ENCODE measurements at regions not wholly inside any gene's neighbourhood (a gene's known extent, or its start where the extent isn't known, plus 50 kb on each side); places are given as distances from the start of the nearest gene placed in this dataset.
"Not testable (repeated sequence)": the region's sequence is repeated elsewhere in the genome, so short reads cannot be mapped to it uniquely, and the experiment has no call there.

DNA sequence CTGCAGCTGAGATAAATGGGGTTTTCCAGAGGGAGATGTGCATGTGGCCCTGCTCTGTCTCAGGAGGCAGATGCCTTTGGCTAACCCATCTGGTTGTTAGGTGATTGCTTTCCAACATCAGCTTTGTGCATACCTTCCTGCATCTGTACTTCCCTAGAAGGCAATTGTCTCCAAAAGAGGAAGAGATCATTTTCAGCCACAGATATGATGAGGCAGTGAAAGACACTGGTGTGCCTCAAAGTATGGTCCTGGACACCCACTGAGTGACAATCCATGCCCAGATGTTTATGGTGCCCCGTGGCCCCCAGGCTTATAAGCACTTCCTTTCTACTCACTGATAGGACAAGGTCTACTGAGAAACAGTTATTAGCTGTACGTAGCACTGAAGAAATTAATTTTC is 117.5 kb upstream of the NR2F2 start:
- DNase-seq (ENCODE audit: low read depth in 1 of 2, low spot score in 1 of 2): peak in 1 of 2 experiments; percentile 10

DNA sequence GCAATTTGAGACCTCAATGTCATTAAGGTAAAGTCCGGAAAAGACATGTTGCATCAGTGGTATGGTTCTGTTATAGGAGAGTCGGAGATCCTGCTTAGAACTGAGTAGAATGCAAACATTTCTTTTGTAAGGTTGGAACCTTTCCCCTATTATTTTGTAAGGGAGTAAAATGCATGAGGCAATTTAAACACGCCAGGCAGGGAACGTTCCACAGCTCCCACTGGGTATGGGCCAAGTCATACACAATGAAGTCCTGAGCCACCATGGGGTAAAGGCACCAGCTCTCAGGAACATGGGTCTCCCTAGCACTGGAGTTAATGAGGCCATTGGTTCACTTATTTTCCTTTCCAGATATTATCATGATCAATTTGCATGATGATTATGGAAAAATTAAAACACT is 116.6 kb upstream of the NR2F2 start:
- H3K27ac ChIP-seq (replicated peaks): no peak overlapping the region
- no peaks in the 10 kb centered on the region for H3K27me3 ChIP-seq (ENCODE audit: insufficient read depth, poor library complexity, severe bottlenecking)
- DNase-seq (ENCODE audit: low read depth in 1 of 2, low spot score in 1 of 2): no peak
- TF ChIP-seq GABPA (IDR thresholded peaks at IDR 0.05; ENCODE audit: low read depth) (no peak), POLR2AphosphoS5 (IDR thresholded peaks at IDR 0.05; ENCODE audit: low read depth) (no peak), SPI1 (IDR thresholded peaks at IDR 0.05; ENCODE audit: borderline replicate concordance, low read depth) (no peak)
- TF ChIP-seq, protein P1, sequence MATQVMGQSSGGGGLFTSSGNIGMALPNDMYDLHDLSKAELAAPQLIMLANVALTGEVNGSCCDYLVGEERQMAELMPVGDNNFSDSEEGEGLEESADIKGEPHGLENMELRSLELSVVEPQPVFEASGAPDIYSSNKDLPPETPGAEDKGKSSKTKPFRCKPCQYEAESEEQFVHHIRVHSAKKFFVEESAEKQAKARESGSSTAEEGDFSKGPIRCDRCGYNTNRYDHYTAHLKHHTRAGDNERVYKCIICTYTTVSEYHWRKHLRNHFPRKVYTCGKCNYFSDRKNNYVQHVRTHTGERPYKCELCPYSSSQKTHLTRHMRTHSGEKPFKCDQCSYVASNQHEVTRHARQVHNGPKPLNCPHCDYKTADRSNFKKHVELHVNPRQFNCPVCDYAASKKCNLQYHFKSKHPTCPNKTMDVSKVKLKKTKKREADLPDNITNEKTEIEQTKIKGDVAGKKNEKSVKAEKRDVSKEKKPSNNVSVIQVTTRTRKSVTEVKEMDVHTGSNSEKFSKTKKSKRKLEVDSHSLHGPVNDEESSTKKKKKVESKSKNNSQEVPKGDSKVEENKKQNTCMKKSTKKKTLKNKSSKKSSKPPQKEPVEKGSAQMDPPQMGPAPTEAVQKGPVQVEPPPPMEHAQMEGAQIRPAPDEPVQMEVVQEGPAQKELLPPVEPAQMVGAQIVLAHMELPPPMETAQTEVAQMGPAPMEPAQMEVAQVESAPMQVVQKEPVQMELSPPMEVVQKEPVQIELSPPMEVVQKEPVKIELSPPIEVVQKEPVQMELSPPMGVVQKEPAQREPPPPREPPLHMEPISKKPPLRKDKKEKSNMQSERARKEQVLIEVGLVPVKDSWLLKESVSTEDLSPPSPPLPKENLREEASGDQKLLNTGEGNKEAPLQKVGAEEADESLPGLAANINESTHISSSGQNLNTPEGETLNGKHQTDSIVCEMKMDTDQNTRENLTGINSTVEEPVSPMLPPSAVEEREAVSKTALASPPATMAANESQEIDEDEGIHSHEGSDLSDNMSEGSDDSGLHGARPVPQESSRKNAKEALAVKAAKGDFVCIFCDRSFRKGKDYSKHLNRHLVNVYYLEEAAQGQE (IDR thresholded peaks at IDR 0.05; ENCODE audit: insufficient replicate concordance, low read depth): no peak
- TF ChIP-seq, protein P2, sequence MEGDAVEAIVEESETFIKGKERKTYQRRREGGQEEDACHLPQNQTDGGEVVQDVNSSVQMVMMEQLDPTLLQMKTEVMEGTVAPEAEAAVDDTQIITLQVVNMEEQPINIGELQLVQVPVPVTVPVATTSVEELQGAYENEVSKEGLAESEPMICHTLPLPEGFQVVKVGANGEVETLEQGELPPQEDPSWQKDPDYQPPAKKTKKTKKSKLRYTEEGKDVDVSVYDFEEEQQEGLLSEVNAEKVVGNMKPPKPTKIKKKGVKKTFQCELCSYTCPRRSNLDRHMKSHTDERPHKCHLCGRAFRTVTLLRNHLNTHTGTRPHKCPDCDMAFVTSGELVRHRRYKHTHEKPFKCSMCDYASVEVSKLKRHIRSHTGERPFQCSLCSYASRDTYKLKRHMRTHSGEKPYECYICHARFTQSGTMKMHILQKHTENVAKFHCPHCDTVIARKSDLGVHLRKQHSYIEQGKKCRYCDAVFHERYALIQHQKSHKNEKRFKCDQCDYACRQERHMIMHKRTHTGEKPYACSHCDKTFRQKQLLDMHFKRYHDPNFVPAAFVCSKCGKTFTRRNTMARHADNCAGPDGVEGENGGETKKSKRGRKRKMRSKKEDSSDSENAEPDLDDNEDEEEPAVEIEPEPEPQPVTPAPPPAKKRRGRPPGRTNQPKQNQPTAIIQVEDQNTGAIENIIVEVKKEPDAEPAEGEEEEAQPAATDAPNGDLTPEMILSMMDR (IDR thresholded peaks at IDR 0.05; ENCODE audit: insufficient read depth, low read length): no peak
- H3K4me3 ChIP-seq (replicated peaks; ENCODE audit: insufficient read depth, low read length): no peak overlapping the region

More for the DNA sequence above, 117.5 kb upstream of the NR2F2 start:
- Histone ChIP-seq H3K4me3 (replicated peaks; ENCODE audit: insufficient read depth, low read length) (no peak overlapping the region), H3K27me3 (ENCODE audit: insufficient read depth, poor library complexity, severe bottlenecking) (no peaks in the 10 kb centered on the region), H3K27ac (replicated peaks) (no peak overlapping the region)
- peak; percentile 77; the same call in 1 of the 2 replicates for TF ChIP-seq SPI1 (IDR thresholded peaks at IDR 0.05; ENCODE audit: borderline replicate concordance, low read depth)
- TF ChIP-seq, protein P2 (IDR thresholded peaks at IDR 0.05; ENCODE audit: insufficient read depth, low read length): no peak

DNA sequence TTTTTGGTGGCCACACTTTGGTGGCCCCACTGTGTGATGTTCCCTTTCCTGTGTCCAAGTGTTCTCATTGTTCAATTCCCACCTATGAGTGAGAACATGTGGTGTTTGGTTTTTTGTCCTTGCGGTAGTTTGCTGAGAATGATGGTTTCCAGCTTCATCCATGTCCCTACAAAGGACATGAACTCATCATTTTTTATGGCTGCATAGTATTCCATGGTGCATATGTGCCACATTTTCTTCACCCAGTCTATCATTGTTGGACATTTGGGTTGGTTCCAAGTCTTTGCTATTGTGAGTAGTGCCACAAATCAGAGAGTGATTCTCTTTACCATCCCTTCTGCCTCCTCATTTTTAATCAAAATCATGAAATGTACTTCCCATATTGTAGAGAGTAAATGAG is 114.0 kb upstream of the NR2F2 start:
- H3K4me3 ChIP-seq (replicated peaks; ENCODE audit: insufficient read depth, low read length); H3K27me3 ChIP-seq (ENCODE audit: insufficient read depth, poor library complexity, severe bottlenecking); DNase-seq (ENCODE audit: low read depth in 1 of 2, low spot score in 1 of 2); H3K27ac ChIP-seq (replicated peaks): not testable (repeated sequence)

DNA sequence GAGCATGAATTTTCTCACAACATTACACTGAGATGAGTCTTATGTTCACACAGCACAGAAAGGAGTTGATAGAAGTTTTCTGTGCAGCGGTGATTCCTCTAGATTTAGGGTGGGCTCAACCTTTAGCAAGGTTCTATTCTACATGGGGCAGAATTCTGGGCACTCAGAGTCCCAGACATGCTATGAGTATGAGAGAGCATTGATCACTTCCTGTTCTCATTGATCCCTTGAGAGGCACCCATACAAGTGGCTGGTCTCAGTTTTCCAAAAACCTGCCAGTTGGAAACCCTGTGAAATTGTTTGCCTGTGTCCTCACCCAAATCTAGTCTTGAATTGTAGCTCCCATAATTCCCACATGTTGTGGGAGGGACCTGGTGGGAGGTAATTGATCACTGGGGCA is 112.5 kb upstream of the NR2F2 start:
- TF ChIP-seq, protein P1 (IDR thresholded peaks at IDR 0.05; ENCODE audit: insufficient replicate concordance, low read depth): no peak
- no peak for TF ChIP-seq POLR2AphosphoS5 (IDR thresholded peaks at IDR 0.05; ENCODE audit: low read depth)
- TF ChIP-seq GABPA (IDR thresholded peaks at IDR 0.05; ENCODE audit: low read depth): no peak
- no peak for TF ChIP-seq SPI1 (IDR thresholded peaks at IDR 0.05; ENCODE audit: borderline replicate concordance, low read depth)
- TF ChIP-seq, protein P2 (IDR thresholded peaks at IDR 0.05; ENCODE audit: insufficient read depth, low read length): no peak
- H3K27me3 ChIP-seq (ENCODE audit: insufficient read depth, poor library complexity, severe bottlenecking): no peaks in the 10 kb centered on the region
- no peak overlapping the region for H3K4me3 ChIP-seq (replicated peaks; ENCODE audit: insufficient read depth, low read length)
- H3K27ac ChIP-seq (replicated peaks): no peak overlapping the region
- DNase-seq (ENCODE audit: low read depth in 1 of 2, low spot score in 1 of 2): no peak
